Fibroblast of mammary gland (primary cell): ENCODE measurements at regions not wholly inside any gene's neighbourhood (a gene's known extent, or its start where the extent isn't known, plus 50 kb on each side); places are given as distances from the start of the nearest gene placed in this dataset.
A peak's percentile ranks its signal among the peaks of the same experiment; 100 is the strongest.

Experiments
- DNase-seq: peaks from one replicate; pipeline ENCODE4 v3.0.0-alpha.2; 2010; ENCODE audit warnings: low read depth
- H3K4me3 ChIP-seq: 2 replicates; pipeline ENCODE4 v1.5.1; 2011; ENCODE audit warnings: low read depth, mild to moderate bottlenecking, low read length, moderate library complexity; ENCODE audit not compliant: control insufficient read depth
- TF ChIP-seq, protein P1 (sequence below): conservative IDR thresholded peaks from 2 replicates; pipeline ENCODE4 v1.5.1; 2011; ENCODE audit warnings: low read depth, low read length, inconsistent platforms; ENCODE audit not compliant: control insufficient read depth, insufficient read depth

DNA sequence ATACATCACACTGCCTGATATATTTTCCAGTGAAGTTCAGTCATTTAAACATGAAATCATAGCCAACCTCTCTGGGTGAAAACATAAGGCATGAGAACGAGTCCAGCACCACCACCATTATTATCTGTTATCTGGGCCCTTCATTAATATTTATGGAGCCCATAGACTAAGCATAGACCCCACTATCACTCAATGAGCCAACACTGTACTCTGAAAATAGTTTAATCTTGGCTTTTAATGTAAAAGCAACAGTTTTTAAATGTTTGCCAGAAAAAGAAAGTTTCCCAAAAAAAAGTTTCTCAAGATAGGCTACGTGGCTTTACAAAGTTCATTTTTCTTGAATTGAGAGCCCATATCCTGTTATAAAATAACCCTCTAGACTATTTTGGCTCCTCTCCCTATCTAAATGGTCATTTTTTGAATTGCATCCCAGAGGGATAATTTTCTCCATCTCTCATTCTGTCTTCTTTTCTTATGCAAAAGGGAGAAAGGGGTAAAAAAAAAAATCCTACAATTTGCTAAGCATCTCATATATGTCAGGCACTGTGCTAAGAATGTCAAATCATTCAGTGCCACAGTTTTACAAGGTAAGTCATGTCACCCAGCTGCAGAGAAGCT is 66.1 kb downstream of the FZD1 start:
- DNase-seq = no peak
- TF ChIP-seq, protein P1, sequence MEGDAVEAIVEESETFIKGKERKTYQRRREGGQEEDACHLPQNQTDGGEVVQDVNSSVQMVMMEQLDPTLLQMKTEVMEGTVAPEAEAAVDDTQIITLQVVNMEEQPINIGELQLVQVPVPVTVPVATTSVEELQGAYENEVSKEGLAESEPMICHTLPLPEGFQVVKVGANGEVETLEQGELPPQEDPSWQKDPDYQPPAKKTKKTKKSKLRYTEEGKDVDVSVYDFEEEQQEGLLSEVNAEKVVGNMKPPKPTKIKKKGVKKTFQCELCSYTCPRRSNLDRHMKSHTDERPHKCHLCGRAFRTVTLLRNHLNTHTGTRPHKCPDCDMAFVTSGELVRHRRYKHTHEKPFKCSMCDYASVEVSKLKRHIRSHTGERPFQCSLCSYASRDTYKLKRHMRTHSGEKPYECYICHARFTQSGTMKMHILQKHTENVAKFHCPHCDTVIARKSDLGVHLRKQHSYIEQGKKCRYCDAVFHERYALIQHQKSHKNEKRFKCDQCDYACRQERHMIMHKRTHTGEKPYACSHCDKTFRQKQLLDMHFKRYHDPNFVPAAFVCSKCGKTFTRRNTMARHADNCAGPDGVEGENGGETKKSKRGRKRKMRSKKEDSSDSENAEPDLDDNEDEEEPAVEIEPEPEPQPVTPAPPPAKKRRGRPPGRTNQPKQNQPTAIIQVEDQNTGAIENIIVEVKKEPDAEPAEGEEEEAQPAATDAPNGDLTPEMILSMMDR = no peak
- H3K4me3 ChIP-seq = no peak overlapping the region

DNA sequence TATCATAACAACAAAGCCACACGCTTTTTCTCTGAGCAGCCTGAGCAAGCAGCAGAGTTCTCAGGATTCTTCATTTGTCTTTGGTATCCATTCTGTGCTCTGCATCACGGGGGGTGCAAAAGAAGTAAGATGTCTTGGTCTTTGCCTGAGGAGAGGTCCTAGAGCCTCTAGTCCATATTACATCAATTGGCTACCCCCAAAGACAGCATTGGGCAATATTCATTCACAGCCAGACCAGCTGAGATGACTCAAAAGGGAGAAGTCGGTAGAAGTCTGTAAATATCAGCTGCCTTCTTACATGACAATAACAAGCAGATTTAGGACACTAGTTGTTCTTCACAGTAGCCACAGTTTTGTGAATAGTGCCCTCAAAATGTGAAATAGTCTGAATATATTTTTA is 66.6 kb downstream of the FZD1 start:
- TF ChIP-seq, protein P1 = no peak
- H3K4me3 ChIP-seq = no peak overlapping the region
- peak; percentile 43 for DNase-seq

GRCh38 chr7:91336106-91336505 is 71.9 kb downstream of the FZD1 start:
- H3K4me3 ChIP-seq = no peak overlapping the region
- TF ChIP-seq, protein P1 = no peak
- no peak for DNase-seq

DNA sequence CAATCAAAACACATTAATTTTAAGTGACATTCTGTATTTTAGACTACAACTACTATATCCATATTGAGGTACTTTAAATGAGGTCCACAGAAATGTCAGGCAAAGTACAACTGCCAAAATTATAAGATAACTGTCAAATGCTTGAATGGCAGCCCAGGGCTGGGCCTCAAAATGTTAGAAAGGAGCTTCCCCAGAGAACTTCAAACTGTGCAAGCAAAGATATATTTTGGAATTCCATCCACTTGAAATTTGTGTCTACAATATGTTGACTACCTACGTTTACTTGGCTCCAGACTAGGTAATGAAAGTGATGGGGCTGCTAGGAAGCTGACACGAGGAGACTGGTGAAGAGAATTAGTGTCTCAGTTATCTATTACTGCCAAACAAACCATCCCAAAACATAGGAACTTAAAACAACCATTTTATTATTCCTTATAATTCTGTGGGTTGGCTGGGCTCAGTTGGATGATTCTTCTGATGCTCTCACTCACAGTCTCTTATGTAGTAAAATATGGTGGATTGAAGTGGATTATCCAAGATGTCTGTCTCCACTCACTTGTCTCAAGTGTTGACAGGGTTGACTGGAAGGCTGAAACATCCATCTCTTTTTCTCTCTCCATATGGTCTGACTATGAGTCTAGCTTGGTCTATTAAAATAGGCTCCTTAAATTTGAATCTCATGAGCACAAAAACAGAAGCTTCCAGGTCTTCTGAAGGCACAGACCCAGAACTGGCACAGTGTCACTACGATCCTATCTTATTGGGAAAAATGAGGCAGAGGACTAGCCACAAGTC is 74.2 kb downstream of the FZD1 start:
- H3K4me3 ChIP-seq = no peak overlapping the region
- TF ChIP-seq, protein P1 = no peak
- no peak for DNase-seq

DNA sequence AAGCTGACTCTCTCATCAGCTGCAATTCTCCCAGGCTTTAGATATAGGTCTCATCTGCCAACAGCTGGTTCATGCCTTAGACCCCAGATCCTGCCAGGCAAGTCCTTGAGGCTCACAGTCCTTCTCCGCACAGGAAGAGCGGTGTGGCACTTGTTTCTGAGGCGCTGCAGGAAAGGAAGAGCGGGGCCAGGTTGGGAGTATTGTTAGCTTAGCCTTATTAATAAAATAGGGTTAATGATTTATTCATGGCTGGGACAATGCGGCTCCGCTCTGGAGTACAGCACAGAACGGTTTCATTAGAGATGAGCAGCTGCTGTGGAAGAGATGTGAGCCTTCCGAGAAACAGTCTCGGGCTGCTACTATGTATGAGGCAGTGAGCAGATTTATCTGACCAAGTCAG is 78.1 kb downstream of the FZD1 start:
- no peak overlapping the region for H3K4me3 ChIP-seq
- no peak for DNase-seq
- TF ChIP-seq, protein P1 = no peak

GRCh38 chr7:91343420-91343960 is 79.3 kb downstream of the FZD1 start:
- no peak overlapping the region for H3K4me3 ChIP-seq
- DNase-seq = no peak
- TF ChIP-seq, protein P1 = no peak
